OCI-LY3 (cell line): ENCODE measurements at regions not wholly inside any gene's neighbourhood (a gene's known extent, or its start where the extent isn't known, plus 50 kb on each side); places are given as distances from the start of the nearest gene placed in this dataset.
A peak's percentile ranks its signal among the peaks of the same experiment; 100 is the strongest.
"Not testable (repeated sequence)": the region's sequence is repeated elsewhere in the genome, so short reads cannot be mapped to it uniquely, and the experiment has no call there.

Experiments
- H2AFZ ChIP-seq: fragments of 200-600, 300-600 bp; shearing (Covaris generic); 2 replicates; pipeline ENCODE4 v1.6.0; 2014; ENCODE audit warnings: antibody characterized with exemption, low read depth, low read length
- H3K27ac ChIP-seq: fragments of 200-600, 300-600 bp; sonication (generic); 2 replicates; pipeline ENCODE4 v1.5.1; 2014; ENCODE audit warnings: mild to moderate bottlenecking, low read length, moderate library complexity, mixed read lengths
- H3K27me3 ChIP-seq: fragments of 200-600, 300-600 bp; sonication (generic); 2 replicates; pipeline ENCODE4 v1.6.1; 2014; ENCODE audit warnings: low read depth, low read length, mixed read lengths
- H3K36me3 ChIP-seq: fragments of 200-600, 300-600 bp; sonication (generic); replicated peaks from 2 replicates; pipeline ENCODE3; 2014; ENCODE audit warnings: low read depth, low read length, mixed read lengths
- H3K4me1 ChIP-seq: fragments of 300-600, 200-600 bp; sonication (generic); 2 replicates; pipeline ENCODE4 v1.6.1; 2014; ENCODE audit warnings: low read length, mixed read lengths
- H3K4me2 ChIP-seq: fragments of 200-600, 300-600 bp; sonication (generic); 2 replicates; pipeline ENCODE4 v1.6.1; 2014; ENCODE audit warnings: low read length, mixed read lengths
- H3K4me3 ChIP-seq: fragments of 300-600, 200-600 bp; sonication (generic); 2 replicates; pipeline ENCODE4 v1.5.1; 2014; ENCODE audit warnings: antibody characterized with exemption, mild to moderate bottlenecking, low read length, moderate library complexity
- H3K79me2 ChIP-seq: fragments of 300-600, 200-600 bp; shearing (Covaris generic); 2 replicates; pipeline ENCODE4 v1.6.1; 2014; ENCODE audit warnings: mild to moderate bottlenecking, low read length, mixed read lengths
- H3K9ac ChIP-seq: fragments of 300-600, 200-600 bp; shearing (Covaris generic); 2 replicates; pipeline ENCODE4 v1.6.0; 2014; ENCODE audit warnings: mild to moderate bottlenecking, low read length, moderate library complexity
- H3K9me3 ChIP-seq: fragments of 200-600, 300-600 bp; shearing (Covaris generic); 2 replicates; pipeline ENCODE4 v1.6.1; 2014; ENCODE audit warnings: low read length, mixed read lengths; ENCODE audit not compliant: insufficient read depth
- H4K20me1 ChIP-seq: fragments of 200-600, 300-600 bp; sonication (generic); 2 replicates; pipeline ENCODE4 v1.6.1; 2016; ENCODE audit warnings: low read length, mixed read lengths; ENCODE audit not compliant: insufficient read depth
- EZH2phosphoT487 ChIP-seq: fragments of 200-600 bp; shearing (Covaris generic); IDR thresholded peaks from 2 replicates; pipeline ENCODE4 v1.6.1; 2018; ENCODE audit warnings: antibody characterized with exemption, mixed run types, low read depth
- TF ChIP-seq, protein P1 (sequence below): fragments of 200-600, 300-600 bp; sonication (generic); IDR thresholded peaks from 2 replicates; pipeline ENCODE4 v1.5.1; 2014; ENCODE audit warnings: antibody characterized with exemption, low read length, low read depth

- H3K4me3 ChIP-seq: peak overlapping the region; percentile 68
- no peak overlapping the region for H3K9ac ChIP-seq
- no peaks in the 10 kb centered on the region for H3K9me3 ChIP-seq
- peak overlapping the region; percentile 75 for H3K27ac ChIP-seq
- no peaks in the 10 kb centered on the region for H3K36me3 ChIP-seq
- TF ChIP-seq, protein P1, sequence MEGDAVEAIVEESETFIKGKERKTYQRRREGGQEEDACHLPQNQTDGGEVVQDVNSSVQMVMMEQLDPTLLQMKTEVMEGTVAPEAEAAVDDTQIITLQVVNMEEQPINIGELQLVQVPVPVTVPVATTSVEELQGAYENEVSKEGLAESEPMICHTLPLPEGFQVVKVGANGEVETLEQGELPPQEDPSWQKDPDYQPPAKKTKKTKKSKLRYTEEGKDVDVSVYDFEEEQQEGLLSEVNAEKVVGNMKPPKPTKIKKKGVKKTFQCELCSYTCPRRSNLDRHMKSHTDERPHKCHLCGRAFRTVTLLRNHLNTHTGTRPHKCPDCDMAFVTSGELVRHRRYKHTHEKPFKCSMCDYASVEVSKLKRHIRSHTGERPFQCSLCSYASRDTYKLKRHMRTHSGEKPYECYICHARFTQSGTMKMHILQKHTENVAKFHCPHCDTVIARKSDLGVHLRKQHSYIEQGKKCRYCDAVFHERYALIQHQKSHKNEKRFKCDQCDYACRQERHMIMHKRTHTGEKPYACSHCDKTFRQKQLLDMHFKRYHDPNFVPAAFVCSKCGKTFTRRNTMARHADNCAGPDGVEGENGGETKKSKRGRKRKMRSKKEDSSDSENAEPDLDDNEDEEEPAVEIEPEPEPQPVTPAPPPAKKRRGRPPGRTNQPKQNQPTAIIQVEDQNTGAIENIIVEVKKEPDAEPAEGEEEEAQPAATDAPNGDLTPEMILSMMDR: no peak
- TF ChIP-seq EZH2phosphoT487: no peak
- H3K27me3 ChIP-seq: no peaks in the 10 kb centered on the region
- no peaks in the 10 kb centered on the region for H4K20me1 ChIP-seq
- H3K4me1 ChIP-seq: peaks cover 32% of the 10 kb centered on the region
- no peak overlapping the region for H2AFZ ChIP-seq
- H3K79me2 ChIP-seq: no peaks in the 10 kb centered on the region
- H3K4me2 ChIP-seq: peak overlapping the region; percentile 79
Observed at GRCh38 chr10:26367771-26368170, 70.4 kb upstream of the APBB1IP start.

DNA sequence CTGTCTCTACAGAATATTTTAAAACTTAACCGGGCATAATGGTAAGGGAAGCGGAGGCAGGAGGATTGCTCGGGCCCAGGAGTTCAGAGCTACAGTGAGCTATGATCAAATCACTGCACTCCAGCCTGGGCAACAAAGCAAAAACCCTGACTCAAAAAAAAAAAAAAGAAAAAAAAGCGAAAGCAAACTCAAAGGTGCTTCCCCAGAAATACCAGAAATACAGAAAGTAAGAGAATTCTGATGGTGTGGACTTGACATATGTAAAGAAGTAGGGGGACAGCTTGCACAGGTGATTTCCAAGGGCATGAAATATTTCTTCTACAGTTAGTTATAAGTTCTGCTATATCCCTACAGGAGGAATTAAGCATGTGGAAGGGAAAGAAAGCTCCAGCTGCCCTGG, 69.7 kb upstream of the APBB1IP start:
- H3K27me3 ChIP-seq: no peaks in the 10 kb centered on the region
- no peaks in the 10 kb centered on the region for H3K36me3 ChIP-seq
- peak overlapping the region; percentile 79 for H3K4me2 ChIP-seq
- no peaks in the 10 kb centered on the region for H4K20me1 ChIP-seq
- no peak overlapping the region for H2AFZ ChIP-seq
- peaks cover 39% of the 10 kb centered on the region for H3K4me1 ChIP-seq
- peak overlapping the region; percentile 68 for H3K4me3 ChIP-seq
- H3K79me2 ChIP-seq: no peaks in the 10 kb centered on the region
- no peaks in the 10 kb centered on the region for H3K9me3 ChIP-seq
- no peak for TF ChIP-seq EZH2phosphoT487
- TF ChIP-seq, protein P1: no peak
- H3K9ac ChIP-seq: no peak overlapping the region
- H3K27ac ChIP-seq: peak overlapping the region; percentile 75

DNA sequence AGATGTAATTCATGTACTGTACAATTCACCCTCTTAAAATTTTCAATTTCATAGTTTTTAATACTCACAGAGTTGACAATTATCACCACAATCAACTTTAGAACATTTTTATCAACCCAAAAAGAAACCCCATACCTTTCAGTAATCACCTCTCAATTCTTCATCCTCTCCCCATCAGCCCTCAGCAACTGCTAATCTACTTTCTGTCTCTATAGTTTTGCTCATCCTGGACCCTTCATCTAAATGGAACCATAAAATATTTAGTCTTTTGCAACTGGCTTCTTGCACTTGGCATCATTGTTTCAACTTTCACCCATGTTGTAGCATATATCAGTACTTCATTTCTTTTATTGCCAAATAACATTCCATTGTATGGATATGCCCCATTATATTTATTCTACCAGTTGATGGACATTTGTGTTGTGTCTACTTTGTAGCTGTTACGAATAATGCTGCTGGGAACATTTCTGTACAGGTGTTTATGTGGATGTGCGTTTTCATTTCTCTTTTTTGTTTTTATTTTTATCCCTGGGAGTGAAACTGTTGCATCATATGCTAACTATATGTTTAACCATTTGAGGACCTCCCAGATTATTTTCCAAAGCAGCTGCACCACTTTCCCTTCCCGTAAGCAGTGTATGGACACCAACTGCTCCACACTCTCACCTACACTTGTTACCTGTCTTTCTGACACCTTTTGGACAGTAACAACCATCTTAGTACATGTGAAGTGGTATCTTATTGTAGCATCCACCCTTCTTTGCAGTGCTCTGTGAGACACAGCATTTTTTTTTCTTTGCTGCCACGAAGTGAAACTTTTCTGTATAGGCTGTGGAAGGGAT, 65.4 kb upstream of the APBB1IP start:
- Histone ChIP-seq H3K27ac (peak overlapping the region; percentile 60), H3K4me1 (peaks cover 38% of the 10 kb centered on the region), H3K4me2 (peak overlapping the region; percentile 78), H4K20me1 (no peaks in the 10 kb centered on the region), H3K9me3 (no peaks in the 10 kb centered on the region), H2AFZ (no peak overlapping the region), H3K9ac (0 out of 2 replicates have a peak overlapping the region, but pooled peaks have one; percentile 18), H3K4me3 (peak overlapping the region; percentile 56), H3K27me3 (no peaks in the 10 kb centered on the region), H3K79me2 (no peaks in the 10 kb centered on the region), H3K36me3 (no peaks in the 10 kb centered on the region)
- TF ChIP-seq, protein P1: no peak
- TF ChIP-seq EZH2phosphoT487: no peak

DNA sequence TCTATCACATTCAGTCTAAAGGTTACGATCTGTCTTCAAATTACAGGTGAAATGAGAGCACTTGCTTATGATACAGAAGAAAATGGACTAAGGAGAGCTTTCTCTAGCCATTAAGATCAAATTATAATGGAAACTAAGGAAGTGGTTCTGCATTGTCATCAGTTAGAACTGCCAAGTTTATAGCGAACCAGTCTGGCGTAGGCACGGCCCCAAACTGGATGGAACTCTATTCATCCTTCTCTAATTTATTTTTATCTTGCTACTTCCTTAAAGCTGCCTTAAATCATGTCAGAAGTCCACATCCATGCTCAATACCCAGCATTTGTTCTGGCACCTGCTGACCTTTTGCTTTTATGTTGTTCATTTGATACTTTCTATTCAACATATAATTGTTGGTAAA, 63.7 kb upstream of the APBB1IP start:
- no peaks in the 10 kb centered on the region for H4K20me1 ChIP-seq
- H3K9ac ChIP-seq: no peak overlapping the region
- H3K36me3 ChIP-seq: no peaks in the 10 kb centered on the region
- no peaks in the 10 kb centered on the region for H3K79me2 ChIP-seq
- H3K4me1 ChIP-seq: peaks cover 29% of the 10 kb centered on the region
- H3K4me3 ChIP-seq: no peak overlapping the region
- no peak overlapping the region for H3K27ac ChIP-seq
- H2AFZ ChIP-seq: no peak overlapping the region
- H3K27me3 ChIP-seq: no peaks in the 10 kb centered on the region
- H3K4me2 ChIP-seq: no peak overlapping the region
- no peaks in the 10 kb centered on the region for H3K9me3 ChIP-seq
- TF ChIP-seq EZH2phosphoT487: no peak
- TF ChIP-seq, protein P1: no peak

DNA sequence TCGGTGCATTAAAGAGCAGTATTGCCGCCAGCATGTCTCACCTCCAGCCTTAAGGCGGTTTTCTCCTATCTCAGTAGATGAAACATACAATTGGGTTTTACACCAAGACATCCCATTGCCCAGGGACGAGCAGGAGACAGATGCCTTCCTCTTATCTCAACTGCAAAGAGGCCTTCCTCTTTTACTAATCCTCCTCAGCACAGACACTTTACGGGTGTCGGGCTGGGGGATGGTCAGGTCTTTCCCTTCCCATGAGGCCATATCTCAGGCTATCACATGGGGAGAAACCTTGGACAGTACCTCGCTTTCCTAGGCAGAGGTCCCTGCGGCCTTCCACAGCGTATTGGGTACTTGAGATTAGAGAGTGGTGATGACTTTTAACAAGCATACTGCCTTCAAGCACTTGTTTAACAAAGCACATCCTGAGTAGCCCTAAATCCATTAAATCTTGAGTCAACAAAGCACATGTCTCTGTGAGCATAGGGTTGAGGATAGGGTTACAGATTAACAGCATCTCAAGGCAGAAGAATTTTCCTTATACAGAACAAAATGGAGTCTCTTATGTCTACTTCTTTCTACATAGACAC, 60.8 kb upstream of the APBB1IP start:
- not testable (repeated sequence) for H3K9me3 ChIP-seq, H3K27ac ChIP-seq, H3K4me3 ChIP-seq, H3K79me2 ChIP-seq, H3K27me3 ChIP-seq, H3K9ac ChIP-seq, H3K4me2 ChIP-seq, H2AFZ ChIP-seq, H3K36me3 ChIP-seq, H4K20me1 ChIP-seq
- peaks cover 15% of the 10 kb centered on the region for H3K4me1 ChIP-seq
